Esophagus muscularis mucosa (tissue), 4 donors: ENCODE measurements at regions not wholly inside any gene's neighbourhood (a gene's known extent, or its start where the extent isn't known, plus 50 kb on each side); places are given as distances from the start of the nearest gene placed in this dataset.
A peak's percentile ranks its signal among the peaks of the same experiment; 100 is the strongest.

Experiments
- DNase-seq: peaks from one replicate; pipeline ENCODE4 v3.0.0-alpha.2; 2017; ENCODE audit errors: extremely low spot score
- H3K27ac ChIP-seq, 4 donors: fragments of 200-600 bp; sonication (generic); replicated peaks in 1 of 4; 1 replicate in 3 of 4; 2 replicates in 1 of 4; pipeline ENCODE4 v1.5.1; 2016 to 2019; ENCODE audit warnings: mild to moderate bottlenecking in 1 of 4
- H3K27me3 ChIP-seq, 4 donors: fragments of 200-600 bp; sonication (generic); one replicate each; pipeline versions ENCODE4 v1.5.1 to v1.6.0; 2016 to 2019
- H3K36me3 ChIP-seq, 4 donors: fragments of 200-600 bp; sonication (generic); one replicate each; pipeline ENCODE4 v1.5.1; 2016 to 2019
- H3K4me1 ChIP-seq, 4 donors: fragments of 200-600 bp; sonication (generic); one replicate each; pipeline ENCODE4 v1.5.1; 2016 to 2019
- H3K4me3 ChIP-seq, 4 donors: fragments of 200-600 bp; sonication (generic); 1 replicate in 2 of 4; 2 replicates in 2 of 4; pipeline ENCODE4 v1.5.1; 2016 to 2019; ENCODE audit warnings: mild to moderate bottlenecking in 4 of 4, moderate library complexity in 1 of 4
- H3K9me3 ChIP-seq, 4 donors: fragments of 200-600 bp; sonication (generic); 1 replicate in 3 of 4; 2 replicates in 1 of 4; pipeline ENCODE4 v1.5.1; 2016 to 2019
- EP300 ChIP-seq: sonication (generic); formaldehyde crosslinking; IDR thresholded peaks from one replicate; pipeline ENCODE4 v1.6.1; 2017; ENCODE audit warnings: antibody characterized with exemption
- POLR2A ChIP-seq: fragments of 450-650 bp; IDR thresholded peaks from one replicate; pipeline ENCODE4 v1.6.1; 2017; ENCODE audit warnings: antibody characterized with exemption, moderate library complexity, mild to moderate bottlenecking, low read depth
- POLR2AphosphoS5 ChIP-seq, 2 donors: sonication (generic); formaldehyde crosslinking; IDR thresholded peaks; one replicate each; pipeline ENCODE4 v1.6.1; 2017; ENCODE audit warnings: antibody characterized with exemption in 2 of 2
- WGBS: methylation state at CpG from one replicate; pipeline ENCODE4 v1.1.5; 2018; 5-methylcytosine and 5-hydroxymethylcytosine counted together
- intact Hi-C: fragments of 100-400 bp; cut with DNase I; formaldehyde crosslinking; loops from one replicate; pipeline ENCODE4 v1.15.1; 2023
- small RNA-seq, 3 donors: library from RNA; depleted of rRNA; stranded (forward); fragments of <200 nt; gene quantifications; one replicate each; pipeline ENCODE3, GENCODE V24; 2016
- TF ChIP-seq, protein P1 (sequence below), 3 experiments: fragments of 200-600 bp in 2 of 3; fragments of 450-650 bp in 1 of 3; sonication (generic) in 2 of 3; IDR thresholded peaks; one replicate each; pipeline ENCODE4 v1.5.1; 2017 to 2019; ENCODE audit warnings: antibody characterized with exemption in 3 of 3, mild to moderate bottlenecking in 2 of 3, moderate library complexity in 1 of 3

DNA sequence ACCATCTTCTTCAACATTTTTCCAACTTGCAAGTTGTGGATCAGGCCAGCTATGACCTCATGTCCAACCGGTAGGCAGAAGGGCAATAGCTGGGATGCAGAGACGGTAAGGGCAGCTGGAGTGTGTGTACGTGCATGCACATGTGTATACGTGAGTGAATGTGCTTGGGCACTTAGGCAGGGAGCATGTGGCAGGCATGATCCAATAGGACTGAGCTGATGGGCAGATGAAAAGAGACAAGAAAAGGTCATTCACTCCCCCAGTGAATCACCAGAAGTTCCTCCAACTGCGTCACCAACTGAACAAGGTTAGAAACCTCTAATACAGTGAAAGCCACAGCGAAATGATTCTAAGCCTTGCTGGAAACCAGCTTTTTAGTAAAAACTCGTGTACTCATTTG is 176.1 kb downstream of the FGFR2 start:
- intact Hi-C loops = no loop called here
- no peak overlapping the region for H3K27ac ChIP-seq
- no peaks in the 10 kb centered on the region for H3K36me3 ChIP-seq
- DNase-seq = no peak
- H3K27me3 ChIP-seq = no peaks in the 10 kb centered on the region
- TF ChIP-seq EP300 (no peak), POLR2A (no peak), POLR2AphosphoS5 (IDR thresholded peaks at IDR 0.05) (no peak)
- TF ChIP-seq, protein P1, sequence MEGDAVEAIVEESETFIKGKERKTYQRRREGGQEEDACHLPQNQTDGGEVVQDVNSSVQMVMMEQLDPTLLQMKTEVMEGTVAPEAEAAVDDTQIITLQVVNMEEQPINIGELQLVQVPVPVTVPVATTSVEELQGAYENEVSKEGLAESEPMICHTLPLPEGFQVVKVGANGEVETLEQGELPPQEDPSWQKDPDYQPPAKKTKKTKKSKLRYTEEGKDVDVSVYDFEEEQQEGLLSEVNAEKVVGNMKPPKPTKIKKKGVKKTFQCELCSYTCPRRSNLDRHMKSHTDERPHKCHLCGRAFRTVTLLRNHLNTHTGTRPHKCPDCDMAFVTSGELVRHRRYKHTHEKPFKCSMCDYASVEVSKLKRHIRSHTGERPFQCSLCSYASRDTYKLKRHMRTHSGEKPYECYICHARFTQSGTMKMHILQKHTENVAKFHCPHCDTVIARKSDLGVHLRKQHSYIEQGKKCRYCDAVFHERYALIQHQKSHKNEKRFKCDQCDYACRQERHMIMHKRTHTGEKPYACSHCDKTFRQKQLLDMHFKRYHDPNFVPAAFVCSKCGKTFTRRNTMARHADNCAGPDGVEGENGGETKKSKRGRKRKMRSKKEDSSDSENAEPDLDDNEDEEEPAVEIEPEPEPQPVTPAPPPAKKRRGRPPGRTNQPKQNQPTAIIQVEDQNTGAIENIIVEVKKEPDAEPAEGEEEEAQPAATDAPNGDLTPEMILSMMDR (IDR thresholded peaks at IDR 0.05) = no peak
- H3K4me1 ChIP-seq = peaks cover 0 to 18% (median 13%) of the 10 kb centered on the region in 4 donors
- WGBS = 93% methylated on average over 7 of the region's 7 CpGs
- no peak overlapping the region for H3K4me3 ChIP-seq
- no peaks in the 10 kb centered on the region for H3K9me3 ChIP-seq

DNA sequence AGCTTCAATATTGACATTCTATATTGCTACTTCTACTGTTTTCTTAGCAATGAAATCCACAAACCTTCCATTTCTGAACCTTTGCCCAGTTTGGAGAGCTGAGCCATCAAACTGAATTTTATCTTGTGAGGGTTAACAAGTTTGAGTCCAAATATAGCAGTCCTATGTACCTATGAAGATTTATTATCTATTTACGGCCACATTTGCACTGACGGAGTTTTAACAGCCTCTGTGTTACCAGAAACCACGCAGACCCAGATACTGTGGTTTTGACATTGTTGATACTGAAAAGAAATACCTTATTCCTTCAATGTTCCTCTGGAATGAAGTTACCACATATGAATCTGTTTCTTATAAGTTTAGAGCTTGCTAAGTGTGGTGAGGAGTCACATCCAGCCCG is 172.6 kb downstream of the FGFR2 start:
- Histone ChIP-seq H3K27ac (peak overlapping the region in 3 of 4 donors; percentile 12 to 61 (median 18)), H3K4me3 (no peak overlapping the region), H3K4me1 (peaks cover 0 to 18% (median 13%) of the 10 kb centered on the region in 4 donors), H3K36me3 (no peaks in the 10 kb centered on the region), H3K9me3 (no peaks in the 10 kb centered on the region), H3K27me3 (no peaks in the 10 kb centered on the region)
- intact Hi-C loops = no loop called here
- no peak for TF ChIP-seq POLR2A
- WGBS = 41% methylated on average over 4 of the region's 4 CpGs
- DNase-seq = no peak

GRCh38 chr10:121426307-121426706 is 171.9 kb downstream of the FGFR2 start:
- Histone ChIP-seq H3K4me3 (no peak overlapping the region), H3K36me3 (no peaks in the 10 kb centered on the region), H3K9me3 (no peaks in the 10 kb centered on the region), H3K4me1 (peaks cover 0 to 18% (median 13%) of the 10 kb centered on the region in 4 donors), H3K27me3 (no peaks in the 10 kb centered on the region), H3K27ac (peak overlapping the region in 1 of 4 donors; percentile 61)
- no peak for TF ChIP-seq POLR2A
- TF ChIP-seq, protein P1 (IDR thresholded peaks at IDR 0.05) = no peak
- no peak for TF ChIP-seq EP300
- no peak for TF ChIP-seq POLR2AphosphoS5 (IDR thresholded peaks at IDR 0.05)
- DNase-seq = no peak
- intact Hi-C loops = no loop called here
- WGBS = 89% methylated on average over 7 of the region's 7 CpGs

Small RNA genes lying in the stretch of these regions (small RNA-seq; reads per million reads assigned to genes)
- gene RN7SKP167 = 0 reads per million in 3 donors
